ENCODE measurements at regions not wholly inside any gene's neighbourhood (a gene's known extent, or its start where the extent isn't known, plus 50 kb on each side); places are given as distances from the start of the nearest gene placed in this dataset.

GRCh38 chr5:121795511-121795910, 56.2 kb upstream of the FTMT start:
- no peak for TF ChIP-seq CTCF (IDR thresholded peaks at IDR 0.05)
- no peak for TF ChIP-seq POLR2A (IDR thresholded peaks at IDR 0.05)

Measured in heart left ventricle (tissue), 13 donors.